ENCODE measurements at regions not wholly inside any gene's neighbourhood (a gene's known extent, or its start where the extent isn't known, plus 50 kb on each side); places are given as distances from the start of the nearest gene placed in this dataset.

DNA sequence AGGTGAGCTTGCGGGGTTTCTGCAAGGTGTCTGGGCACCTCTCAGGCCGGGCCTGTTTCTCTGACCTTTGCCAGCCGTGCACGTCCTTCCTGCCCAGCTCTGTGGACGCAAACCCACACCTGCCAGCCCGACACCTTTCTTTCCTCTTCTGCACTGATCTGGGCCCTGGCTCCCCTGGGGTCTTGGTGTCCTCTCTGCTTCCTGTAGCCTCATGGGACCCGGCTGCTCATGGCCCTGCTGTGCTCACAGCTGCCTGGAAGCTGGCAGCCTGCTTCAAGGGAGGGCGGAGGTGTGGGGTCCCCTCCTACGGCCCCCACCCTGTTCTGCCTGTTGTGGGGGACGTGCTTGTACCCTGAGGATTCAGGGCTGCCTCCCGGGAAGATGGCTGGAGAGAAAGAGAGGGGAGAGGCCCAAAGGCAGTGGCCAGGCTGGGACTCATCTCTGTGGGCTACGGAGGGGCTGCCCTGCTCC is 342.4 kb downstream of the SEC14L1 start:
- no peak overlapping the region for H3K4me3 ChIP-seq (ENCODE audit: low read depth, low read length)
- no peak for DNase-seq (ENCODE audit: low read depth)

DNA sequence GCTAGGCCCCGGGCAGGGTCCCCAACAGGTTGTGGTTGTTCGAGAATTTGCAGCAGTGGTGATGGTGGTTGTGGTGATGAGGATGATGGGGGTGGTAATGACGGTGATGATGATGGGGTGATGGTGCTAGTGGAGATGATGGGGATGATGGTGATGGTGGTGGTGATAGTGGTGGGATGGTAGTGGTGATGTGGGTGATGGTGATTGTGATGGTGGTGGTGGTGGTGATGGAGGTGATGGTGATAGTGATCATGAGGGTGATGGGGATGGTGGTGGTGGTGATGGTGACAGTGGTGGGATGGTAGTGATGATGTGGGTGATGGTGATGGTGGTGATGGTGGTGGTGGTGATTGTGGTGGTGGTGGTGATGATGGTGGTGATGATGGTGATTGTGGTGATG is 343.3 kb downstream of the SEC14L1 start:
- DNase-seq (ENCODE audit: low read depth), result no peak
- no peak overlapping the region for H3K4me3 ChIP-seq (ENCODE audit: low read depth, low read length)

DNA sequence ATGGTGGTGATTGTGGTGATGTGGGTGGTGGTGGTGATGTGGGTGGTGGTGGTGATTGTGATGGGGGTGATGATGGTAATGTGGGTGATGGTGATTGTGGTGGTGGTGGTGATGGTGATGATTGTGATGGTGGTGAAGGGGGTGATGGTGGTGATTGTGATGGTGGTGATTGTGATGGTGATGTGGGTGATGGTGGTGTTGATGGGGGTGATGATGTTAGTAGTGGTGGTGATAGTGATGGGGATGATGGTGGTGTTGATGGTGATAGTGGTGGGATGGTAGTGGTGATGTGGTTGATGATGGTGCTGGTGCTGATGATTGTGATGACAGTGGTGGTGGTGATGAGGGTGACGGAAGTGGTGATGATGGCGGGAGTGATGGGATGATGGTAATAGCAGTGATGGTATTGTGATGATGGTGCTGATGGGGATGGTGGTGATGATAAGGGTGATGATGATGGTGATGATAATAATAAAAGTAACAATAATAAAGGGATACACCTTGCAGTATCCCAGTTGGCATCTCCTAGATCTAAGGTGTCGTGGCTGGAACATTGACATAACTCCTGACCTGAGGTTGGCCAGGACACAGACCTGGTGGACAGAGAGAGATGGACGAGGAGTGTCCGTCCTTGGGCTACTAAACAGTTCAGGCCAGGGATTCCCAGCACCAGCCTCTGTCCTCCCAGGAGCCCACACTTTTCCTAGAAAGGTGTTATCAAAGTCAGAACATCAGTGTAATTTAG is 344.5 kb downstream of the SEC14L1 start:
- no peak overlapping the region for H3K4me3 ChIP-seq (ENCODE audit: low read depth, low read length)
- DNase-seq (ENCODE audit: low read depth), result no peak

DNA sequence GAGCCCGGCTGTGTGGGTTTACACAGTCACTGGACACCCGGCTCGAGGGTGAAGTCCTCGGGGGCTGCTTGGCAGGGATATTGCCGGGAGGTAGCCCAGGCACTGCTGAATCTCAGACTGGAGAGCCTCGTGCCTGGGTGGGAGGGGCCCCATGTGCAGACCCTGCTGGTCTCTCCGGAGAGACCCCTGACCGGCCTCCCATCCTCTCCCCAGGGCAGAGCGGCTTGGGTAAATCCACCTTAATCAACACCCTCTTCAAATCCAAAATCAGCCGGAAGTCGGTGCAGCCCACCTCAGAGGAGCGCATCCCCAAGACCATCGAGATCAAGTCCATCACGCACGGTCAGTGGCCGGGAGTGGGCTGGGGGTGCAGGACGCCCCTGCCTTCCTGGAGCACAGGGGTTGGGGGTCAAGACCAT is 346.5 kb downstream of the SEC14L1 start:
- no peak for DNase-seq (ENCODE audit: low read depth)
- H3K4me3 ChIP-seq (ENCODE audit: low read depth, low read length), result no peak overlapping the region

DNA sequence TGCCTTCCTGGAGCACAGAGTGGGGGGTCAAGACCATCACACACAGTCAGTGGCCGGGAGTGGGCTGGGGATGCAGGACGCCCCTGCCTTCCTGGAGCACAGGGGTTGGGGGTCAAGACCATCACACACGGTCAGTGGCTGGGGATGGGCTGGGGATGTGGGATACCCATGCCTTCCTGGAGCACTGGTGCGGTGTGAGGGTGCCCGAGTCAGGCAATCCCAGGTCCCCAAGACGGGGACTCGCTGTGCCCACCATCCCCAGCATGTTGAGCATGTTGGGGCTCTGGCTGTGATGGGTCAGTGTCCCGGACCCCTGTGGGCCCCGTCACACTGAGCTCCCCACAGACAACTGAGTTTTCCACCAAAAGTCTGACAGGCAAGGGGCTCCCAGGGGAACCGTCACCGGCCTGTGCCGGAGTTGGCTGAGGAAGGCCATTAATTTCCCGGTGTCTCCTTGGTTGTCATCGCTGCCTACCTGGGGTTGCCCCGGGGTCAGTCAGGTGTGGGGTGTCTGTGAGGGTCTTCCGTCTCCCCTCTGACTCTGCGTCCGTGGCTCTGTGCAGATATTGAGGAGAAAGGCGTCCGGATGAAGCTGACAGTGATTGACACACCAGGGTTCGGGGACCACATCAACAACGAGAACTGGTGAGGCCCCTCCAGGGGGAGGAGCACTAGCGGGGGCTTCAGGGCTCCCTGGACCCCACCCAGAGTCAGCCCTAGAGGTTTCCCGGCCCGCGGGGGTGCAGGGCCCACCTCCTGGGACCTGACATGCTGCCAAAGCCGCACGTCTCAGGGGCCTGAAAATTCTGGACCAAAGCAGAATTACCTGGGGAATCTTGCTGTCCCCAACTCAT is 347.1 kb downstream of the SEC14L1 start:
- no peak for DNase-seq (ENCODE audit: low read depth)
- no peak overlapping the region for H3K4me3 ChIP-seq (ENCODE audit: low read depth, low read length)

DNA sequence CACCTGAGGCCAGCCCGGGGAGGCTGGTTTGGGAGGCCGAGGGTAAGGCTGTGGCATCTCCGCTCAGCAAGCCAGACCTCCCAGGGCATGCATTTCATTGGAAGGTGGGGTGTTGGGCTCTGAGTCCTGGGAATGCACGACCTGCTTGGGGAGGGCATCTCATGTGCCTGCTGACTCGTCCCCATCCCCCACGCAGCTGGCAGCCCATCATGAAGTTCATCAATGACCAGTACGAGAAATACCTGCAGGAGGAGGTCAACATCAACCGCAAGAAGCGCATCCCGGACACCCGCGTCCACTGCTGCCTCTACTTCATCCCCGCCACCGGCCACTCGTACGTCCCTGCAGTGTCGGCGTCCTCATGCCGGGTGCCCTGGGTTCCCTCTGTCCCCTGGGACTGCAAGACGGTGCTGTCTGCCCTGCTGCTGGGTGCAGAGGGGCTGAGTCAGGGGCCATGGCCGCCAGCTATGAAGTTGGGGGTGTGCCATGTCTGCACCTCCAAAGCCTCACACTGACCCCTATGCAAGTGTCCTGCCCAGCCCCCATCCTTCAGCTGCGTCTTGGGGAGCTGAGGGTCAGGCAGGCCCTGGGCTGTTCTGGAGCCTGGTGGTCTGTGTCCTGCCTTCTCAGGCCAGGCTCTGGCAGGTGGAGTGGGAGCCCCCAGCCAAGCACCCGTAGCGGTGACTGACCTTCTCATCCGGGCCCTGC is 347.9 kb downstream of the SEC14L1 start:
- H3K4me3 ChIP-seq (ENCODE audit: low read depth, low read length), result no peak overlapping the region
- no peak for DNase-seq (ENCODE audit: low read depth)

DNA sequence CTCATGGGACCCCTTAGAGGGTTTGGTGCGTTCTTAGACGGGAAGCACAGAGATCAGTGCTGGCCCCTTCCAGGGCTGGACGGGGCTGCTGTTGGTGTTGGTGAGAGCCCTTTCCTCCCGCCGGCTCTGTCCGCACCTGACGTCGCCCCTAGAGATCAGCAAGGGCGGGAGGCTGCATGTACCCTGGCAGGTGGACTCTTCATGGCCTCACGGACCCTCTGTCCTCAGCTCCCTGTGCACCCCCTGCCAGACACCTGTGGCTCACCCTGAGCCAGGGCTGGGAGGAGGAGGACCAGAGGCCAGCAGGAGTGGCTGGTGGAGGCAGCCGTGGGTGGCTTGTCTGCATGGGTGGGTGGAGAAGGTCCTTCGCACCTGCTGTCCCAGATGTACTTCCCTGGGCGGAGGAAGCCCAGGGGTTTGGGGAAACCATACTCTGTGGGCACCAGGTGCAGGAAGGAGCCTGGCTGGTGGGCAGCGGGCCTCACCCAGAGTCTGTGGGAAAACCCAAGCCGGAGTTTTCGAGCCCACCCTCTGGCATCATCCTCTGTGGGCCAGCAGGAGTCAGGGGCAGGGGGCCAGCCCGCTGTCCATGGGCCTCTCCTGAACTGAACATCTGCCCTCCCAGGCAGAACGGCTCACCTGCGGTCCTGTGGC is 348.6 kb downstream of the SEC14L1 start:
- H3K4me3 ChIP-seq (ENCODE audit: low read depth, low read length), result no peak overlapping the region
- no peak for DNase-seq (ENCODE audit: low read depth)

DNA sequence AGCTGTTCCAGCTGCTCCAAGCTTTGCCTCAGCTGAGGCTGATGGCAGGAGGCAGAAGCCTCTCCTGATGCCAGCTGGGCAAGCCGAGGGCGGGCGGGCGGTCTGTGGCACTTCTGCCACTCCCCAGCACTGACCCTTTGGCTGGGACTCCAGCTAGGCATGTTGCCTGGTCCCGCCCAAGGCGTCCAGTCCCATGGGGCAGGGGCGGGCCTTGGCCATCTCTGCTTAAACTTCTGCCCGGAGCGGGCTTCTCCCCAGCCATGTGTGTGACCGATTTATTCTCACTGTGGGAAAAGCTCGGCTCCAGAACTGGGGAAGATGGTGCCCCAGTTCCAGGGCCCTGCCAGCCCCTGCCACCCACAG is 349.1 kb downstream of the SEC14L1 start:
- no peak for DNase-seq (ENCODE audit: low read depth)
- no peak overlapping the region for H3K4me3 ChIP-seq (ENCODE audit: low read depth, low read length)

DNA sequence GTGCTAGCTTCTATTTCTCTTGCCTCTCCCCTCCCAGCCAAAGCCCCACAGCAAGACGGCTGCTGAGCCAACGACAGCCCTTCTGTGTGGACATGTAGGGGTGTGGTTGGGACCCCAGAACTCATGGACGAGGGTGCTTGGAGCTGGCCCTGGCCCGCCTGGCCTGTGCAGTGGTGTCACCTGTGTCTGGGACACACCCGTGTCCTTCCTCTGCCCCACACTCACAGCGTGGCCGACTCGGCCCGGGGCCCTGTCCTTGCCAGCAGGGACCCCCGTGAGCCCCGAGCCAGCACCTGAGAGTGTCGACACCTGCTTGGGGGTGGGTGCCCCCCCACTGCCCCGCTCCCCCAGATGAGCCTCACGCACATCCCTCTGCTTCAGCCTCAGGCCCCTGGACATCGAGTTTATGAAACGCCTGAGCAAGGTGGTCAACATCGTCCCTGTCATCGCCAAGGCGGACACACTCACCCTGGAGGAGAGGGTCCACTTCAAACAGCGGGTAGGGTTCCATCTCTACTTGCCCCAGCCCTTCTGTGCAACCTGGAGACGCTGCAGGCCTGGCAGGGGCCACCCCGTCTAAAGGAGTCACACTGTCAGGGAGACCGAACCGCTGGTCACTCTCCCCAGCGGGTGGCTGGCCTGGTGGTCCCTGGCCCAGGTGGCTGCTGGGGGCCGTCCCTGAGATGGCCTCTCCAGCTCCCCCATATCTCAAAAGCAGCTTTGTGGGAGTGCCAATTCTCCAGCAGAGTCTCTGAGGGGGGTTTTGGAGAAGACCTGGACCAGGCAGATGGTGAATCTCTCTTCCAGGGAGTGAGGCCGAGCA is 349.8 kb downstream of the SEC14L1 start:
- no peak overlapping the region for H3K4me3 ChIP-seq (ENCODE audit: low read depth, low read length)
- no peak for DNase-seq (ENCODE audit: low read depth)

DNA sequence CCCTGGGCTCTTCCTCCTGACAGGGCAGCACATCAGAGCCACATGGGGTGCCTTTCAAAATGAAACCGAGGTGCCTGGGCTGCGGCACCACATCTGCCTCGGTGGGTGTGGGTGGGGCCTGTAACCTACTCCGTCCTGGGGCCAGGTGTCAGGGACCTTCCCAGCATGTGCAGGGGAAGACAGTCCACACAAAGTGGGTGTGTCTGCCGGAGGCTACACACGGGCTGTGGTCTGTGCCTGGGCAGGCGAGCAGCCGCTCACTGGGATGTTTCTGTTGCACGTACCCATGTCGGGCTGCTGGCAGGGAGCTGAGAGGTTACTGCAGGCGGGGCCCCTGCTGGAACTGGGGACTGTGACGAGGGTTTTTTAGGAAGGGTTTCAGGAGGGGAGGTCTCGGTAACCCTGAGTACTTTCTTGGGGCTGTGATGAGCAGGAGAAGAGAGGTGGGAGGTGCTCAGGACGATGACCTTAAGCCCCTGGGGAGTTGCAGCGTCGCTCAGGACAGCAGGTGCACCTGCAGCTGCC is 351.2 kb downstream of the SEC14L1 start:
- DNase-seq (ENCODE audit: low read depth), result no peak
- no peak overlapping the region for H3K4me3 ChIP-seq (ENCODE audit: low read depth, low read length)

DNA sequence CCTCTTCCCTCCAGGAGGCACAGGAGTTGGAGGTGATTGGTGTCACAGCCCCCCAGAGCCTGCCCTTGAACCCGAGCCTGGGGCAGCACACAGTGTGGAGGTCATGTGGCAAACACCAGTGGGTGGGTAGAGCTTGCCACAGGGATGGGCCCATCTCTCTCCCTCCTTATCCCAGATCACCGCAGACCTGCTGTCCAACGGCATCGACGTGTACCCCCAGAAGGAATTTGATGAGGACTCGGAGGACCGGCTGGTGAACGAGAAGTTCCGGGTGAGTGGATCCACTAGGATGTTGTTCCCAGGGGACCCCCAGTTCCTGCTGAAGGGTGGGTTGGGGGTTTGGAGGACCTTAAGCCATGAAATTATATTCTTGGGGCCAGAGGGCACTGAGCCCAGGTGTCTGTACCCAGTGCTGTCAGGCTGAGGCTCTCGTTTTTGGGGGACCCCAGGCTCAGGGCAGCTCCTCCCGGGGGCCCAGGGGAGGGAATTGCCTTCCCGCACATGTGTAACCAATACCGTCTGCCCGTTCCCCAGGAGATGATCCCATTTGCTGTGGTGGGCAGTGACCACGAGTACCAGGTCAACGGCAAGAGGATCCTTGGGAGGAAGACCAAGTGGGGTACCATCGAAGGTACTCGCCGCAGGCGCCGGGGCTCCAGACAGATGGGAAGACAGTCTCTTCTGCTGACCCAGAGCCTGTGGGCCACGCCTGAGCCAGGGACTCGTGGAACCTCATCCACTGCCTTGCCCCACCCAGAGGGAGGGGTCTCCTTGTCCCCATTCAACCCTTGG is 351.9 kb downstream of the SEC14L1 start:
- H3K4me3 ChIP-seq (ENCODE audit: low read depth, low read length), result no peak overlapping the region
- no peak for DNase-seq (ENCODE audit: low read depth)

DNA sequence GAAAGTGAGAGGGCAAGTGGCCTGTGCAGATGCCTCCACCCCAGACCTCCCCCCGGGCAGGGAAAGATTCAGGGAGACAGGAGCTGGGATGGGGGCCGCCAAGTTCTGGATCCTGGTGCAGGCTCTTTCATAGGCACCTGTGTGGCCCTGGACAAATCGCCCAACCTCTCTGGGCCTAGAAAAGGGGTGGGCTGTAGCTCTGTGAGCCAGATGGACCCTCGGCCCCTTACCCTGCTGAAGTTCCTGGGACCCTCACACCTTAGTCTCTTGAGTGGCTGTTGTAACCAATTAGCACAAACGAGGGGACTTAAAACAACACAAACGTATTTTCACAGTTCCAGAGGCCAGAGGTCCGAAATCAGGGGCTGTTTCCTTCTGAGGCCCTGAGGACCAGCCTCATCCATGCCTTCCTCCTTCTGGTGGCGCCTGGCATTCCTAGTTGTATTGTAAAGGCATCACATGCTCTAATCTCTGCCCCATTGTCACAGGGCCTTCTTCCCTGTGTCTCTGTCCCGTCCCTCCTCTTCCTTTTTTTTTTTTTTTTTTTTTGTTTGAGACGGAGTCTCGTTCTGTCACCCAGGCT is 352.6 kb downstream of the SEC14L1 start:
- DNase-seq (ENCODE audit: low read depth), result no peak
- H3K4me3 ChIP-seq (ENCODE audit: low read depth, low read length), result no peak overlapping the region

DNA sequence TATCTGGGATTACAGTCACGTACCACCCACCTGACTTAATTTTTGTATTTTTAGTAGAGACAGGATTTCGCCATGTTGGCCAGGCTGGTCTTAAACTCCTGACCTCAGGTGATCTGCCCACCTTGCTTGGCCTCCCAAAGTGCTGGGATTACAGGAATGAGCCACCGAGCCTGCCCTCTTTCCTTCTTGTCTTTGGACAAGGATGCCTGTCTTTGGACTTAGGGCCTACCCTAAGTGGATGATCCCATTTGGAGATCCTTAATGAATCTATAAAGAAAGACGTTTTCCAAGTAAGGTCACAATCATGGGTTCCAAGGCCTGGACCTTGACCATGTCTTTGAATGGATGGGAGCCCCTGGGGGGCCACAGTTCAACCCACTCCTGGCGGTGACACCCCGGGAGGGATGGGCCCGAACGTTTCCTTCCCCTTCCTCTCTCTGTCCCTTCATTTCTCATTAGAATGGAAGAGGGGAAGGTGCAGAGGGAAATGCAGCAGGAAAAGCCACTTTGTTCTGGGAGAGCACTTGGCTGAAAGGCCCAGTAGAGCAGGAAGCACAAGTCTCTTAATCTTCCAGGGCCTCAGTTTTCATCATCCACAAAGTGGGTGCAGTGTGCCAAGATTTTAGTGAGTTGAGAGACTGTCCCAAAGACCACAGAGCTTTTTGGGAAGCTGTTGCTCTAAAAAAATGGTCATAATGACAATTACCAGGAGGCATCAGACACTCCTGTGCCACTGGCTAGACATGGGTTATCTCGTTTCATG is 353.3 kb downstream of the SEC14L1 start:
- DNase-seq (ENCODE audit: low read depth), result no peak
- no peak overlapping the region for H3K4me3 ChIP-seq (ENCODE audit: low read depth, low read length)

DNA sequence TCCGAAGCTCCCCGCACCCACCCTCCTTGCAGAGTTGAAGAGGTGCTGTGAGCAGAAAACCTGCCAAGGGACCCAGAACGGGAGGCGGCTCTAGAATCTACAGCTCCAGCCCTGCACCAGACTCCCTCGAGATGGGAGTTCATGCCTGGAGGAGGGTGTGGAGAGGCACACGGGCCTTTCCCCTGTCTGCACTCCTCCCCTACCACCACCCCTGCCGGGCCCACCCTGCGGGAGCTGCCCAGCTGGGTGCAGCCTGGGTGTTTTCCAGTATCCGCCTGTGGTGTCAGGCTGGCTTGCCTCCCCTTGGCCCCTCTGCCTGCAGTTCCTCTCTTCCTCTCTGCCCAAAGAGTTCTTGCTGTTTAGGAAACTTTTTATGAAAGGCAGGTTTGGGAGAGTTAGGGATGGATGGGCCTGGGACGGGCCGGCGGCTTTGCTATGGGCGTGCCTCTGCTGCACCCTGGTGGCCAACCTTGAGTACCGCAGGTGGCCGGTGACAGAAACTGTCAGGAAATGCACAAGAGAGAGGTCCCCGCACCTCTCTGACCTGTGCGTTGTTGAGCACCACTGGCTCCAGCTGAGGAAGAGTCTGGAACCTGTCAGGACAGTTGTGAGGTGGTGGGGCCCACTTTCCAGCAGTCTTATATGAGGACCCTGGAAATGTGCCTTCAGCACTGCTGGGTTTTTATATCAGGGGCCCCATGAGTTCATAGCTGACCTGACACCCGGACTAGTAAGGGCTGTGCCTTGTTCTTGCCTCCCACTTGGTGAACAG is 354.1 kb downstream of the SEC14L1 start:
- no peak overlapping the region for H3K4me3 ChIP-seq (ENCODE audit: low read depth, low read length)
- no peak for DNase-seq (ENCODE audit: low read depth)

DNA sequence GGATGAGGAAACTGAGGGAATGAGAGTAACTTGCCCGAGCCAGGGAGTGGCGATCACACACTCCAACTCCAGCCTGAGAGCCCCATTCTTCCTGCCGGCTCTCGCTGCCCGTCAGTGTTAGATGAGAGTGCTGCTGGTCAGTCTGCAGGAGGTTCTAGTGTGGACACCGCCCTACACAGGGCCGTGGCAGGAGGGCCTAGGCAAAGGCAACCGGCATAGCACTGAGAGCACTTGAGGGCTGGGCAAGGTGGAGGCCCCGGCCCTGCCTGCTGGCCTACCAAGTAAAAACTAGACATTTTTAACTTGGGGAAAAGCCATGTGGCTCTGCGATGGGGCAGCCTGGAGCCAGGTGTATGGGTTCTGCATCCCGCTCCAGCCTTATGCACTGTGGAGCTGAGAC is 354.8 kb downstream of the SEC14L1 start:
- no peak for DNase-seq (ENCODE audit: low read depth)
- no peak overlapping the region for H3K4me3 ChIP-seq (ENCODE audit: low read depth, low read length)

DNA sequence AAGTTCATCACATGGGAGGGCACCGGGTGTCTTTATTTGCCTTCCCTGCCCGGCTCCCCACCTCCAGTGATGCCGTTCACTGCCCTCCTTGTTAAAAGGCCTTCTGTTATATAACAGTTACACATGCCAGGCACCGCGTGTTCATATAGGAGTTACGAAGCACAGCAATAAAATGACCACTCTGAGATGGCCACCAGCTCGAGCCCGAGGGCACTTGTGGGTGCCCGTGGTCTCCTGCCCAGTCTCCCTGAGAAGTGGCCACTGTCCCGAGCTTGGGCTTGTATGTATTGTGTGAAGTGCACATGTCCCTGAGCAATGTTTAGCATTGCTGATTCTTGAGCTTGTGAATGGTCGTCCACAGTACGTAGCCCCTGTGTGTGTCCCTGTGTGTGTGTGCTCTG is 355.6 kb downstream of the SEC14L1 start:
- no peak overlapping the region for H3K4me3 ChIP-seq (ENCODE audit: low read depth, low read length)
- DNase-seq (ENCODE audit: low read depth), result no peak

Measured in skeletal muscle cell (primary cell).